ENCODE measurements at regions not wholly inside any gene's neighbourhood (a gene's known extent, or its start where the extent isn't known, plus 50 kb on each side); places are given as distances from the start of the nearest gene placed in this dataset.

- FAIRE-seq (no peak), DNase-seq (no peak)
- no peaks in the 10 kb centered on the region for H3K27me3 ChIP-seq (ENCODE audit: control insufficient read depth, insufficient read depth, low read length)
- no peaks in the 10 kb centered on the region for H3K36me3 ChIP-seq (ENCODE audit: control insufficient read depth in 2 of 3, insufficient read depth in 3 of 3, low read length in 3 of 3)
- no peaks in the 10 kb centered on the region for H3K9me3 ChIP-seq (ENCODE audit: control insufficient read depth in 2 of 3, insufficient read depth in 1 of 3, low read length in 3 of 3)
- TF ChIP-seq CTCF (IDR thresholded peaks at IDR 0.05; ENCODE audit: borderline replicate concordance, extremely low read depth, insufficient read depth) = no peak
- no peak overlapping the region for H3K27ac ChIP-seq (ENCODE audit: low read depth in 2 of 2, low read length in 2 of 2)
- no peak overlapping the region for H3K4me3 ChIP-seq (ENCODE audit: low read length in 3 of 3)
- intact Hi-C loops (cut with DNase I) = no loop called here
- no peaks in the 10 kb centered on the region for H3K4me1 ChIP-seq (ENCODE audit: control insufficient read depth in 2 of 3, insufficient read depth in 2 of 3, low read depth in 1 of 3, low read length in 3 of 3)
- H3K9ac ChIP-seq (ENCODE audit: low read length in 3 of 3) = no peak overlapping the region
These were observed 367.2 kb downstream of the USP25 start for GRCh38 chr21:16096988-16097387.

GRCh38 chr21:16102113-16102512 lies 372.3 kb downstream of the USP25 start:
- no peak for FAIRE-seq
- no peaks in the 10 kb centered on the region for H3K9me3 ChIP-seq (ENCODE audit: control insufficient read depth in 2 of 3, insufficient read depth in 1 of 3, low read length in 3 of 3)
- no peak for DNase-seq
- H3K4me1 ChIP-seq (ENCODE audit: control insufficient read depth in 2 of 3, insufficient read depth in 2 of 3, low read depth in 1 of 3, low read length in 3 of 3) = no peaks in the 10 kb centered on the region
- no peaks in the 10 kb centered on the region for H3K36me3 ChIP-seq (ENCODE audit: control insufficient read depth in 2 of 3, insufficient read depth in 3 of 3, low read length in 3 of 3)
- no peak overlapping the region for H3K27ac ChIP-seq (ENCODE audit: low read depth in 2 of 2, low read length in 2 of 2)
- H3K27me3 ChIP-seq (ENCODE audit: control insufficient read depth, insufficient read depth, low read length) = no peaks in the 10 kb centered on the region
- H3K9ac ChIP-seq (ENCODE audit: low read length in 3 of 3) = no peak overlapping the region
- intact Hi-C loops (cut with DNase I) = no loop called here
- no peak overlapping the region for H3K4me3 ChIP-seq (ENCODE audit: low read length in 3 of 3)
- TF ChIP-seq CTCF (IDR thresholded peaks at IDR 0.05; ENCODE audit: borderline replicate concordance, extremely low read depth, insufficient read depth) = no peak

GRCh38 chr21:16108561-16109075 lies 378.8 kb downstream of the USP25 start:
- no peak for FAIRE-seq
- Histone ChIP-seq H3K36me3 (ENCODE audit: control insufficient read depth in 2 of 3, insufficient read depth in 3 of 3, low read length in 3 of 3) (no peaks in the 10 kb centered on the region), H3K27me3 (ENCODE audit: control insufficient read depth, insufficient read depth, low read length) (no peaks in the 10 kb centered on the region), H3K4me3 (ENCODE audit: low read length in 3 of 3) (no peak overlapping the region), H3K9me3 (ENCODE audit: control insufficient read depth in 2 of 3, insufficient read depth in 1 of 3, low read length in 3 of 3) (no peaks in the 10 kb centered on the region), H3K4me1 (ENCODE audit: control insufficient read depth in 2 of 3, insufficient read depth in 2 of 3, low read depth in 1 of 3, low read length in 3 of 3) (no peaks in the 10 kb centered on the region), H3K9ac (ENCODE audit: low read length in 3 of 3) (no peak overlapping the region), H3K27ac (ENCODE audit: low read depth in 2 of 2, low read length in 2 of 2) (no peak overlapping the region)
- intact Hi-C loops (cut with DNase I) = no loop called here
- TF ChIP-seq CTCF (IDR thresholded peaks at IDR 0.05; ENCODE audit: borderline replicate concordance, extremely low read depth, insufficient read depth) = no peak
- no peak for DNase-seq
